CMK (cell line): ENCODE measurements at regions not wholly inside any gene's neighbourhood (a gene's known extent, or its start where the extent isn't known, plus 50 kb on each side); places are given as distances from the start of the nearest gene placed in this dataset.

ENCODE experiments used
- DNase-seq: peaks from one replicate; pipeline ENCODE4 v3.0.0-alpha.2; 2010; ENCODE audit warnings: low read depth

- peak; percentile 62 for DNase-seq
Observed at GRCh38 chr13:80591976-80592740, 251.2 kb upstream of the SPRY2 start.

- DNase-seq, result no peak
Observed at GRCh38 chr13:80590551-80590950, 249.6 kb upstream of the SPRY2 start.

- no peak for DNase-seq
Observed at GRCh38 chr13:80586356-80586755, 245.4 kb upstream of the SPRY2 start.

- no peak for DNase-seq
Observed at GRCh38 chr13:80585531-80585930, 244.6 kb upstream of the SPRY2 start.

- no peak for DNase-seq
Observed at GRCh38 chr13:80584785-80585184, 243.9 kb upstream of the SPRY2 start.

GRCh38 chr13:80584306-80584705 is 243.4 kb upstream of the SPRY2 start:
- DNase-seq, result no peak

GRCh38 chr13:80577926-80578670 is 237.2 kb upstream of the SPRY2 start:
- DNase-seq, result no peak

GRCh38 chr13:80577285-80577684 is 236.4 kb upstream of the SPRY2 start:
- DNase-seq, result no peak

GRCh38 chr13:80574113-80574850 is 233.4 kb upstream of the SPRY2 start:
- DNase-seq, result no peak

GRCh38 chr13:80572923-80573316 is 232.0 kb upstream of the SPRY2 start:
- DNase-seq, result no peak

GRCh38 chr13:80572308-80572922 is 231.5 kb upstream of the SPRY2 start:
- DNase-seq, result no peak

- DNase-seq, result no peak
Observed at GRCh38 chr13:80571346-80572307, 230.7 kb upstream of the SPRY2 start.

GRCh38 chr13:80563439-80563838 is 222.5 kb upstream of the SPRY2 start:
- DNase-seq, result no peak

- no peak for DNase-seq
Observed at GRCh38 chr13:80562433-80563156, 221.7 kb upstream of the SPRY2 start.

GRCh38 chr13:80560609-80561008 is 219.7 kb upstream of the SPRY2 start:
- no peak for DNase-seq

GRCh38 chr13:80559944-80560343 is 219.0 kb upstream of the SPRY2 start:
- DNase-seq, result no peak

GRCh38 chr13:80558074-80558473 is 217.1 kb upstream of the SPRY2 start:
- no peak for DNase-seq

- DNase-seq, result no peak
Observed at GRCh38 chr13:80555796-80556678, 215.1 kb upstream of the SPRY2 start.

GRCh38 chr13:80552851-80553440 is 212.0 kb upstream of the SPRY2 start:
- no peak for DNase-seq
